ENCODE measurements at regions not wholly inside any gene's neighbourhood (a gene's known extent, or its start where the extent isn't known, plus 50 kb on each side); places are given as distances from the start of the nearest gene placed in this dataset.

DNA sequence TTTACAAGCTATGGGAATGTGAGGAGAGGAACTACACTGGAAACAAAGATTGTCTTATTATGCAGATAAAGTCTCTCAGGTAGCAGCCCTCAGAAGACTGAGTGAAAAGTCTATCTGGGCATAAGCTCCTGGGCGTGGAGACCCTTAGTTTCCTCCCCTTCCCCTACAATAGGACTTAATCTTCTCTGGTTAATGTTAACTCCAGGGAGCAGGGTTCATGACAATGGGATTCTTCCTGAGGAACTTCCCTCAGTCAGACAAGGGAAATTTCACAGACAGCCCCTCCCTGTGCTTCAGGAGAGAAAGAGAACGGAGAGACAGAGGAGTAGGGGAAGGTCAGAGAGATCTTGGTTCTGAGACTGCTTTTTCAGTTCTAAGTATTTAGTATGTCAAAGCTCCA, 1428.6 kb downstream of the LRRC4C start:
- intact Hi-C loops (cut with micrococcal nuclease), result no loop called here
- ATAC-seq (ENCODE audit: low read depth) (no peak), DNase-seq (no peak)
- H3K27me3 ChIP-seq (replicated peaks in 1 of 4; ENCODE audit: control extremely low read depth in 1 of 4, control insufficient read depth in 3 of 4, insufficient read depth in 4 of 4, low read length in 3 of 4), result no peaks in the 10 kb centered on the region
- Mint-ChIP-seq H3K9me3 (ENCODE audit: insufficient read depth) (peaks cover 4% of the 10 kb centered on the region), H3K27ac (no peak overlapping the region), H3K4me3 (no peak overlapping the region), H3K4me1 (no peaks in the 10 kb centered on the region), H3K27me3 (no peaks in the 10 kb centered on the region)
- H3K9me3 ChIP-seq (ENCODE audit: control extremely low read depth in 1 of 3, control insufficient read depth in 2 of 3, insufficient read depth in 1 of 3, low read length in 2 of 3), result no peaks in the 10 kb centered on the region
- ChIA-PET POLR2A (no interaction called here), CTCF (no interaction called here)
- no peak overlapping the region for H3K4me2 ChIP-seq (replicated peaks; ENCODE audit: low read depth, low read length, poor library complexity, severe bottlenecking)
- H3K9ac ChIP-seq (ENCODE audit: low read length), result no peak overlapping the region
- H3K4me1 ChIP-seq (ENCODE audit: control insufficient read depth in 2 of 2, insufficient read depth in 2 of 2, low read length in 2 of 2), result no peaks in the 10 kb centered on the region
- TF ChIP-seq, protein P1, sequence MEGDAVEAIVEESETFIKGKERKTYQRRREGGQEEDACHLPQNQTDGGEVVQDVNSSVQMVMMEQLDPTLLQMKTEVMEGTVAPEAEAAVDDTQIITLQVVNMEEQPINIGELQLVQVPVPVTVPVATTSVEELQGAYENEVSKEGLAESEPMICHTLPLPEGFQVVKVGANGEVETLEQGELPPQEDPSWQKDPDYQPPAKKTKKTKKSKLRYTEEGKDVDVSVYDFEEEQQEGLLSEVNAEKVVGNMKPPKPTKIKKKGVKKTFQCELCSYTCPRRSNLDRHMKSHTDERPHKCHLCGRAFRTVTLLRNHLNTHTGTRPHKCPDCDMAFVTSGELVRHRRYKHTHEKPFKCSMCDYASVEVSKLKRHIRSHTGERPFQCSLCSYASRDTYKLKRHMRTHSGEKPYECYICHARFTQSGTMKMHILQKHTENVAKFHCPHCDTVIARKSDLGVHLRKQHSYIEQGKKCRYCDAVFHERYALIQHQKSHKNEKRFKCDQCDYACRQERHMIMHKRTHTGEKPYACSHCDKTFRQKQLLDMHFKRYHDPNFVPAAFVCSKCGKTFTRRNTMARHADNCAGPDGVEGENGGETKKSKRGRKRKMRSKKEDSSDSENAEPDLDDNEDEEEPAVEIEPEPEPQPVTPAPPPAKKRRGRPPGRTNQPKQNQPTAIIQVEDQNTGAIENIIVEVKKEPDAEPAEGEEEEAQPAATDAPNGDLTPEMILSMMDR (IDR thresholded peaks at IDR 0.05), result no peak
- TF ChIP-seq EZH2 (IDR thresholded peaks at IDR 0.05; ENCODE audit: borderline replicate concordance, insufficient read depth, low read depth, low read length, poor library complexity, severe bottlenecking), result no peak
- no peak overlapping the region for H3K27ac ChIP-seq (ENCODE audit: low read length in 2 of 2)
- no peak overlapping the region for H3K4me3 ChIP-seq (ENCODE audit: control extremely low read depth in 1 of 5, extremely low read depth in 1 of 5, insufficient read depth in 1 of 5, low read depth in 2 of 5, low read length in 4 of 5)
- no peaks in the 10 kb centered on the region for H4K20me1 ChIP-seq (ENCODE audit: control insufficient read depth, insufficient read depth, low read length, poor library complexity, severe bottlenecking)
- WGBS (ENCODE audit: insufficient coverage), result 100% methylated on average over 1 of the region's 2 CpGs
- no peaks in the 10 kb centered on the region for H3K36me3 ChIP-seq (replicated peaks in 1 of 2; ENCODE audit: control extremely low read depth in 1 of 2, control insufficient read depth in 1 of 2, extremely low read depth in 1 of 2, insufficient read depth in 2 of 2, low read length in 1 of 2)
- H3K79me2 ChIP-seq (ENCODE audit: control insufficient read depth, insufficient read depth, low read length), result no peaks in the 10 kb centered on the region
- H2AFZ ChIP-seq (ENCODE audit: insufficient read depth, low read depth, low read length, poor library complexity, severe bottlenecking), result no peak overlapping the region

DNA sequence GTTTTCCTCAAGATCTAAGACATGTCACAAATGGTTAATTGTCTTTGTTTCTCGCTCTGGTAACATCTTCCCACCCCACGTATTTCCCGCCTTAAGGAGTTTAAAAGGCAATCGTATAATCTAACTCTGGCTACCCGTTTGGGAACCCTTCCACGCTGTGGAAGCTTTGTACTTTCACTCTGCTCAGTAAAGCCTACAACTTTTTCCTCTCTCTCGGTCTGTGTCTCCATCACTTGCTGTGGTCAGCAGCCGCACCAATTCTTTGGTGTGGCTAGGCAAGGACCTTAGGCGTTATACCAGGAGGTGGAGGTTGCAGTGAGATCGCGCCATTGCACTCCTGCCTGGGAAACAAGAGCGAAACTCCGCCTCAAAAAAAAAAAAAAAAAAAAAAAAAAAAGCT, 1430.1 kb downstream of the LRRC4C start:
- DNase-seq, result no peak
- TF ChIP-seq EZH2 (IDR thresholded peaks at IDR 0.05; ENCODE audit: borderline replicate concordance, insufficient read depth, low read depth, low read length, poor library complexity, severe bottlenecking), result no peak
- TF ChIP-seq, protein P1 (IDR thresholded peaks at IDR 0.05), result no peak
- H3K4me1 ChIP-seq (ENCODE audit: control insufficient read depth in 2 of 2, insufficient read depth in 2 of 2, low read length in 2 of 2), result no peaks in the 10 kb centered on the region
- H3K9me3 Mint-ChIP-seq (ENCODE audit: insufficient read depth), result no peaks in the 10 kb centered on the region
- no peak overlapping the region for H3K4me3 Mint-ChIP-seq
- ChIA-PET POLR2A (no interaction called here), CTCF (interaction anchor here (0.7 kb wide), 1 partner anchor 53 kb away, joined by 3 read pairs; no protein-coding TSS in a partner anchor)
- no peaks in the 10 kb centered on the region for H3K27me3 ChIP-seq (replicated peaks in 1 of 4; ENCODE audit: control extremely low read depth in 1 of 4, control insufficient read depth in 3 of 4, insufficient read depth in 4 of 4, low read length in 3 of 4)
- H4K20me1 ChIP-seq (ENCODE audit: control insufficient read depth, insufficient read depth, low read length, poor library complexity, severe bottlenecking), result no peaks in the 10 kb centered on the region
- intact Hi-C loops (cut with micrococcal nuclease), result no loop called here
- no peaks in the 10 kb centered on the region for H3K79me2 ChIP-seq (ENCODE audit: control insufficient read depth, insufficient read depth, low read length)
- ATAC-seq (ENCODE audit: low read depth), result no peak
- WGBS (ENCODE audit: insufficient coverage), result 98% methylated on average over 5 of the region's 13 CpGs
- no peak overlapping the region for H3K27ac ChIP-seq (ENCODE audit: low read length in 2 of 2)
- H3K4me3 ChIP-seq (ENCODE audit: control extremely low read depth in 1 of 5, extremely low read depth in 1 of 5, insufficient read depth in 1 of 5, low read depth in 2 of 5, low read length in 4 of 5), result no peak overlapping the region
- H2AFZ ChIP-seq (ENCODE audit: insufficient read depth, low read depth, low read length, poor library complexity, severe bottlenecking), result no peak overlapping the region
- no peaks in the 10 kb centered on the region for H3K27me3 Mint-ChIP-seq
- peaks cover 0 to 1% (median 0%) of the 10 kb centered on the region in 3 donors for H3K9me3 ChIP-seq (ENCODE audit: control extremely low read depth in 1 of 3, control insufficient read depth in 2 of 3, insufficient read depth in 1 of 3, low read length in 2 of 3)
- H3K4me1 Mint-ChIP-seq, result no peaks in the 10 kb centered on the region
- no peak overlapping the region for H3K4me2 ChIP-seq (replicated peaks; ENCODE audit: low read depth, low read length, poor library complexity, severe bottlenecking)
- H3K9ac ChIP-seq (ENCODE audit: low read length), result no peak overlapping the region
- no peaks in the 10 kb centered on the region for H3K36me3 ChIP-seq (replicated peaks in 1 of 2; ENCODE audit: control extremely low read depth in 1 of 2, control insufficient read depth in 1 of 2, extremely low read depth in 1 of 2, insufficient read depth in 2 of 2, low read length in 1 of 2)
- no peak overlapping the region for H3K27ac Mint-ChIP-seq

Measured in B cell (primary cell).